GM12872 (cell line): ENCODE measurements at regions not wholly inside any gene's neighbourhood (a gene's known extent, or its start where the extent isn't known, plus 50 kb on each side); places are given as distances from the start of the nearest gene placed in this dataset.

Experiments used
- CTCF ChIP-seq: IDR thresholded peaks from 3 replicates; pipeline ENCODE4 v1.5.1; 2011; ENCODE audit warnings: low read depth, mild to moderate bottlenecking, low read length, moderate library complexity; ENCODE audit not compliant: insufficient read depth

- TF ChIP-seq CTCF = no peak
Observed at GRCh38 chr16:85431431-85432124, 181.5 kb upstream of the GSE1 start.

GRCh38 chr16:85432606-85433005 lies 180.5 kb upstream of the GSE1 start:
- no peak for TF ChIP-seq CTCF

- TF ChIP-seq CTCF = no peak
Observed at GRCh38 chr16:85433477-85433876, 179.6 kb upstream of the GSE1 start.

- TF ChIP-seq CTCF = no peak
Observed at GRCh38 chr16:85435286-85435685, 177.8 kb upstream of the GSE1 start.

GRCh38 chr16:85435700-85436099 lies 177.4 kb upstream of the GSE1 start:
- no peak for TF ChIP-seq CTCF

GRCh38 chr16:85436207-85436606 lies 176.9 kb upstream of the GSE1 start:
- TF ChIP-seq CTCF = no peak

- TF ChIP-seq CTCF = no peak
Observed at GRCh38 chr16:85436636-85437165, 176.4 kb upstream of the GSE1 start.
